IMR-90 (cell line): ENCODE measurements at regions not wholly inside any gene's neighbourhood (a gene's known extent, or its start where the extent isn't known, plus 50 kb on each side); places are given as distances from the start of the nearest gene placed in this dataset.

ENCODE experiments used
- ATAC-seq: fragments of 200-7000 bp; cut with Tn5 transposase; 2 replicates; pipeline ENCODE4 v1.9.1; 2020; ENCODE audit warnings: low read depth, mild to moderate bottlenecking, moderate library complexity
- BruUV-seq: library from RNA; stranded (reverse); fragments of 400-500 nt; replicated peaks from 2 replicates; lab custom pipeline; 2021; lab: Mats Ljungman, UMichigan
- CTCF ChIA-PET: fragments of 300-600 bp; formaldehyde crosslinking; extraction: SDS; loops from one replicate; lab custom pipeline; 2021; ENCODE audit warnings: antibody characterized with exemption; lab: Yijun Ruan, JAX
- POLR2A ChIA-PET: fragments of 300-600 bp; sonication (Branson Sonifier 250); formaldehyde crosslinking; loops from one replicate; lab custom pipeline; 2022; ENCODE audit warnings: antibody characterized with exemption; ENCODE audit not compliant: unreplicated experiment; lab: Charles Lee
- DNase-seq: peaks from one replicate; pipeline ENCODE4 v3.0.0; 2013
- H2AFZ ChIP-seq: replicated peaks from 2 replicates; pipeline ENCODE3; 2013; ENCODE audit warnings: low read length, mild to moderate bottlenecking; ENCODE audit not compliant: poor library complexity
- H2AK5ac ChIP-seq: 2 replicates; pipeline ENCODE4 v1.6.1; 2013; ENCODE audit warnings: low read depth, low read length, inconsistent platforms
- H2AK9ac ChIP-seq: replicated peaks from 2 replicates; pipeline ENCODE3; 2013; ENCODE audit warnings: mild to moderate bottlenecking, low read depth, low read length, moderate library complexity; ENCODE audit not compliant: poor library complexity
- H2BK120ac ChIP-seq: 2 replicates; pipeline ENCODE4 v1.6.1; 2013; ENCODE audit warnings: low read depth, low read length, inconsistent platforms
- H2BK15ac ChIP-seq: 3 replicates; pipeline ENCODE4 v1.6.1; 2013; ENCODE audit warnings: low read depth, low read length, inconsistent platforms
- H2BK20ac ChIP-seq: 2 replicates; pipeline ENCODE4 v1.6.1; 2013; ENCODE audit warnings: low read depth, mild to moderate bottlenecking, inconsistent platforms, low read length, moderate library complexity
- H2BK5ac ChIP-seq: 2 replicates; pipeline ENCODE4 v1.6.1; 2013; ENCODE audit warnings: mild to moderate bottlenecking, low read depth, low read length, inconsistent platforms; ENCODE audit not compliant: poor library complexity, severe bottlenecking
- H3K14ac ChIP-seq: replicated peaks from 2 replicates; pipeline ENCODE4 v1.6.1; 2013; ENCODE audit warnings: low read depth, low read length, inconsistent platforms
- H3K18ac ChIP-seq: 2 replicates; pipeline ENCODE4 v1.6.1; 2013; ENCODE audit warnings: low read depth, low read length, control low read depth
- H3K23ac ChIP-seq: 2 replicates; pipeline ENCODE4 v1.6.1; 2013; ENCODE audit warnings: low read depth, low read length, inconsistent platforms
- H3K27ac ChIP-seq: 2 replicates; pipeline ENCODE4 v1.5.1; 2013; ENCODE audit warnings: mild to moderate bottlenecking, control low read depth, low read length; ENCODE audit not compliant: insufficient read depth
- H3K27me3 ChIP-seq: 2 replicates; pipeline ENCODE4 v1.6.1; 2013; ENCODE audit warnings: low read length; ENCODE audit not compliant: control insufficient read depth, insufficient read depth
- H3K36me3 ChIP-seq: 2 replicates; pipeline ENCODE4 v1.6.1; 2013; ENCODE audit warnings: low read length, mixed read lengths; ENCODE audit not compliant: control insufficient read depth, insufficient read depth
- H3K4ac ChIP-seq: 2 replicates; pipeline ENCODE4 v1.6.1; 2013; ENCODE audit warnings: low read depth, low read length, inconsistent platforms
- H3K4me1 ChIP-seq: 2 replicates; pipeline ENCODE4 v1.6.1; 2013; ENCODE audit warnings: low read length, mixed read lengths; ENCODE audit not compliant: control insufficient read depth, insufficient read depth
- H3K4me2 ChIP-seq: 2 replicates; pipeline ENCODE4 v1.6.1; 2013; ENCODE audit warnings: low read depth, mild to moderate bottlenecking, control low read depth, low read length, moderate library complexity
- H3K4me3 ChIP-seq: 2 replicates; pipeline ENCODE4 v1.5.1; 2013; ENCODE audit warnings: low read depth, mild to moderate bottlenecking, control low read depth, low read length, moderate library complexity; ENCODE audit not compliant: insufficient read depth
- H3K56ac ChIP-seq: 2 replicates; pipeline ENCODE4 v1.6.1; 2013; ENCODE audit warnings: low read length, inconsistent platforms; ENCODE audit not compliant: insufficient read depth; ENCODE audit errors: extremely low read depth
- H3K79me1 ChIP-seq, 2 experiments: 2 replicates each; pipeline ENCODE4 v1.6.1; 2013; ENCODE audit warnings: low read length in 2 of 2, inconsistent platforms in 1 of 2, low read depth in 1 of 2
- H3K9ac ChIP-seq: 2 replicates; pipeline ENCODE4 v1.6.1; 2013; ENCODE audit warnings: low read depth, low read length, control low read depth
- H3K9me1 ChIP-seq: 2 replicates; pipeline ENCODE4 v1.6.1; 2013; ENCODE audit warnings: low read length, inconsistent platforms; ENCODE audit not compliant: insufficient read depth
- H3K9me3 ChIP-seq: 2 replicates; pipeline ENCODE4 v1.6.1; 2013; ENCODE audit warnings: low read length; ENCODE audit not compliant: control insufficient read depth, insufficient read depth
- H4K20me1 ChIP-seq: 2 replicates; pipeline ENCODE4 v1.6.1; 2013; ENCODE audit warnings: low read length, inconsistent platforms; ENCODE audit not compliant: insufficient read depth
- H4K5ac ChIP-seq: 2 replicates; pipeline ENCODE4 v1.6.1; 2013; ENCODE audit warnings: mild to moderate bottlenecking, low read depth, low read length, control low read depth
- H4K8ac ChIP-seq, 2 experiments: 2 replicates each; pipeline ENCODE4 v1.6.1; 2013; ENCODE audit warnings: low read depth in 2 of 2, low read length in 2 of 2, control low read depth in 1 of 2, inconsistent platforms in 1 of 2
- H4K91ac ChIP-seq: 2 replicates; pipeline ENCODE4 v1.6.1; 2013; ENCODE audit warnings: low read depth, low read length, inconsistent platforms; ENCODE audit not compliant: insufficient read depth
- BHLHE40 ChIP-seq: fragments of 150-350 bp; IDR thresholded peaks from 2 replicates; pipeline ENCODE4 v1.6.1; 2016; ENCODE audit warnings: mild to moderate bottlenecking, low read depth, low read length
- CEBPB ChIP-seq: IDR thresholded peaks from 2 replicates; pipeline ENCODE4 v1.6.1; 2012; ENCODE audit warnings: low read depth, low read length, improper control_type of control experiment
- MAZ ChIP-seq: IDR thresholded peaks from 2 replicates; pipeline ENCODE4 v1.6.1; 2012; ENCODE audit warnings: low read depth, mild to moderate bottlenecking, low read length, improper control_type of control experiment, moderate library complexity, borderline replicate concordance
- RCOR1 ChIP-seq: IDR thresholded peaks from 2 replicates; pipeline ENCODE4 v1.6.1; 2012; ENCODE audit warnings: mild to moderate bottlenecking, low read length, improper control_type of control experiment; ENCODE audit not compliant: insufficient replicate concordance
- SMC3 ChIP-seq: fragments of 150-350 bp; IDR thresholded peaks from 2 replicates; pipeline ENCODE4 v1.6.1; 2016; ENCODE audit warnings: low read depth, mild to moderate bottlenecking, antibody characterized with exemption, low read length, moderate library complexity
- WGBS, 2 experiments: methylation state at CpG; one replicate each; pipeline versions ENCODE4 v1.1.5 to v1.1.7; 2013; ENCODE audit warnings: missing lambda C conversion rate in 2 of 2; ENCODE audit not compliant: insufficient read length in 1 of 2; ENCODE audit errors: extremely low coverage in 2 of 2; 5-methylcytosine and 5-hydroxymethylcytosine counted together
- dilution Hi-C: fragments of 300-500 bp; cut with HindIII; formaldehyde crosslinking; loops from one replicate; pipeline ENCODE4 v1.14.3; 2018; ENCODE audit warnings: low sequenced_read_pairs; ENCODE audit not compliant: unreplicated experiment
- in situ Hi-C: fragments of 300-500 bp; cut with MboI; formaldehyde crosslinking; loops from 3 replicates; pipeline ENCODE4 v1.14.3; 2019; ENCODE audit warnings: low sequenced_read_pairs, inconsistent platforms, mixed read lengths
- intact Hi-C: fragments of 100-400 bp; cut with micrococcal nuclease; formaldehyde crosslinking; loops from 2 replicates; pipeline ENCODE4 v1.10.0; 2022

DNA sequence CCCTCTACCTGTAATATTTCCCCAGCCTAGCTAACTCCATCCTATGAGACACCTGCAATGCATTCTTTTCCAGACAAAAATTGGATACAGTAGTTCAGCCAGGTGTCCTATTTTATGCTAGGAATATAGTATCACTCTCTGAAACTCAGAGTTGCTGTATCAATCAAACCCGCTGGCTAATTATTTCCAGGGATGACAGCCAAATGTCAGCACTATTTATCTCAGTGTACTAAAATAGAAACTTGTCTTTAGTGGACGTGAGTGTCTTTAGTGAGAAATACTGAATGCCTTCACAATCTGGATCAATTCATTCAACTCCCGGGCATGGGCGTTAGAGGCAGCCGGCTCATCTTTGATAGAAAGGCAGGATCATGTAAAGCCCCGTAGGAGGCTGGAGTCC is 196.2 kb downstream of the RBM46 start:
- Histone ChIP-seq H2BK15ac (no peak overlapping the region), H3K79me1 (no peaks in the 10 kb centered on the region), H2AK5ac (no peak overlapping the region), H2BK5ac (no peak overlapping the region), H4K5ac (no peak overlapping the region), H3K14ac (no peak overlapping the region), H3K23ac (no peak overlapping the region), H3K56ac (no peak overlapping the region), H4K20me1 (no peaks in the 10 kb centered on the region), H3K9ac (no peak overlapping the region), H3K27ac (no peak overlapping the region), H2AFZ (no peak overlapping the region), H4K8ac (no peak overlapping the region), H4K91ac (no peak overlapping the region), H3K4me1 (no peaks in the 10 kb centered on the region), H3K36me3 (no peaks in the 10 kb centered on the region), H3K9me1 (no peaks in the 10 kb centered on the region), H2BK20ac (no peak overlapping the region), H3K18ac (no peak overlapping the region), H3K9me3 (no peaks in the 10 kb centered on the region), H3K4me3 (no peak overlapping the region), H2BK120ac (no peak overlapping the region), H2AK9ac (no peak overlapping the region), H3K27me3 (no peaks in the 10 kb centered on the region), H3K4ac (no peak overlapping the region), H3K4me2 (no peak overlapping the region)
- dilution Hi-C loops: no loop called here
- intact Hi-C loops: no loop called here
- POLR2A ChIA-PET: no interaction called here
- TF ChIP-seq SMC3 (no peak), BHLHE40 (no peak), RCOR1 (no peak), MAZ (no peak), CEBPB (no peak)
- CTCF ChIA-PET: no interaction called here
- DNase-seq (no peak), ATAC-seq (no peak)
- no CpG with 5 or more reads among the region's 6 CpGs for WGBS, 2 experiments
- BruUV-seq: no TSS peak
- in situ Hi-C loops: loop anchor here (25.0 kb wide), 1 partner anchor 810 kb away; no protein-coding TSS in a partner anchor
